HG03558 (cell line): ENCODE measurements at regions not wholly inside any gene's neighbourhood (a gene's known extent, or its start where the extent isn't known, plus 50 kb on each side); places are given as distances from the start of the nearest gene placed in this dataset.

Experiments used
- ATAC-seq: cut with Tn5 transposase; IDR thresholded peaks from one replicate; pipeline ENCODE4 v1.9.1; 2021; ENCODE audit warnings: moderate number of reproducible peaks; ENCODE audit not compliant: unreplicated experiment; ENCODE audit errors: extremely low read depth

GRCh38 chr18:10201659-10202058 is 252.8 kb upstream of the APCDD1 start:
- ATAC-seq: no peak

- ATAC-seq: no peak
These were observed 251.6 kb upstream of the APCDD1 start for GRCh38 chr18:10202845-10203321.

- no peak for ATAC-seq
These were observed 249.3 kb upstream of the APCDD1 start for GRCh38 chr18:10205151-10205550.

- ATAC-seq: no peak
These were observed 246.6 kb upstream of the APCDD1 start for GRCh38 chr18:10207682-10208345.

GRCh38 chr18:10209302-10209701 is 245.1 kb upstream of the APCDD1 start:
- ATAC-seq: no peak

GRCh38 chr18:10210057-10210633 is 244.3 kb upstream of the APCDD1 start:
- ATAC-seq: no peak

GRCh38 chr18:10213526-10213925 is 240.9 kb upstream of the APCDD1 start:
- no peak for ATAC-seq

- ATAC-seq: no peak
These were observed 239.0 kb upstream of the APCDD1 start for GRCh38 chr18:10215446-10215845.

- ATAC-seq: no peak
These were observed 237.6 kb upstream of the APCDD1 start for GRCh38 chr18:10216791-10217190.

GRCh38 chr18:10217211-10217610 is 237.2 kb upstream of the APCDD1 start:
- ATAC-seq: no peak

- no peak for ATAC-seq
These were observed 229.1 kb upstream of the APCDD1 start for GRCh38 chr18:10225300-10225699.

- ATAC-seq: no peak
These were observed 227.5 kb upstream of the APCDD1 start for GRCh38 chr18:10226971-10227370.

GRCh38 chr18:10228326-10228725 is 226.1 kb upstream of the APCDD1 start:
- no peak for ATAC-seq

GRCh38 chr18:10229458-10229857 is 225.0 kb upstream of the APCDD1 start:
- no peak for ATAC-seq

GRCh38 chr18:10230072-10230471 is 224.4 kb upstream of the APCDD1 start:
- ATAC-seq: no peak

- no peak for ATAC-seq
These were observed 223.2 kb upstream of the APCDD1 start for GRCh38 chr18:10231220-10231619.

GRCh38 chr18:10232062-10232461 is 222.4 kb upstream of the APCDD1 start:
- no peak for ATAC-seq

GRCh38 chr18:10233082-10233875 is 221.2 kb upstream of the APCDD1 start:
- ATAC-seq: no peak

GRCh38 chr18:10234281-10234680 is 220.2 kb upstream of the APCDD1 start:
- ATAC-seq: no peak

- ATAC-seq: no peak
These were observed 219.3 kb upstream of the APCDD1 start for GRCh38 chr18:10234912-10235660.

- no peak for ATAC-seq
These were observed 218.8 kb upstream of the APCDD1 start for GRCh38 chr18:10235661-10235952.
